ENCODE measurements at regions not wholly inside any gene's neighbourhood (a gene's known extent, or its start where the extent isn't known, plus 50 kb on each side); places are given as distances from the start of the nearest gene placed in this dataset.
"Not testable (repeated sequence)": the region's sequence is repeated elsewhere in the genome, so short reads cannot be mapped to it uniquely, and the experiment has no call there.

DNA sequence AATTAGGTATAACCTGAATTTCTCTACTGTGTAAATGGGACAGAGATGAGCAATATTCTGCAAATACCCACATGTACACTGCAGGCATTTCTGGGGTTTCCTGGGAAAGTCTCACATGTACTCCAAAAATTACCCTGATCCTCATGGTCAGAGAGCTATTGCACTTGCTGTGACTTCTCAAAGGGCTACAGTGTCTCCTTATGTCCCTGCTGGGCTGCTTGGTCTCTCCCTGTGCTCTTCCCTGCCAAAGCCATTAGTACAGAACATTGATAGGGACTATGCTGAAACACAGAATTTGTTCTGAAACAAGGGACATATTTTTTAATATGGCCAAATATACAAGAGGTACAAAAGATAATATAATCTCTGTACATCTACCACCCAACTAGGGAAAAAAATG, 924.4 kb upstream of the NXPH2 start:
- no peak for DNase-seq (ENCODE audit: low read depth)

DNA sequence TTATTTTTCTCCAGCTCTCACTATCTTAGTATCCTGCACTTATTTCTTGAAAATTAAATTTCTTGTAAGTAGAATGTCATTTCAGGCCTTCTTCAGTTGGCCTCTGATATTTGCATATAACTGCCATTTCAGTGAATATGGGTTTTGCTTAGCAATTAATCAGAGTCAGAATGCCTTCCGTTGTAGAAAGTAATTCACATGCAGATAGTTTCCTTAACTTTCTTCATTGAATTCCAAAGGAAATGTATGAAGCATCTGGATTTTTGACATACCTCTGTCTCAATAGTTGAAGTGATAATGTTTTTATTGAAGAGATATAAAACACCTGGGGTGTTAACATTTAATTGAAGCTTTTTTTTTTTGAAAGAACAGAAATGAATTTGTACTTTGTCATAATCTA, 914.1 kb upstream of the NXPH2 start:
- DNase-seq (ENCODE audit: low read depth): no peak

DNA sequence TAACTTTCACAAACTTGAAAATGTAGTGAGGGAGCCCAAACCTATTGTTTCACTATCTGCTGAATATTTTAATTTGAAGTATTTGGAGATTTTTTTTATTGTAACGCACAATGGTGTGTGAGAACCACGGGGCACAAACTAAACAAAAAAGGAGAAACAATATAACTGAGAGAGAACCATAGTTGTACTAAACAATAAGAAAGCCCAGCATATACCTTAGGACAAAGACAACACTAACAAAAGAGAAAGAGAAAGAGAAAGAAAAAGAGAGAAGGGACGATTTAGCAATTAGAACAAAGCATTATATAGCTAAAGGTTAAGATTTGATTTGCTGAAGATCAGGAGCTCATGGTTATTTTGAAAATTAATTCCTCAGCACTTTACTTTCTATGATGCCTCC, 906.0 kb upstream of the NXPH2 start:
- DNase-seq (ENCODE audit: low read depth): no peak

DNA sequence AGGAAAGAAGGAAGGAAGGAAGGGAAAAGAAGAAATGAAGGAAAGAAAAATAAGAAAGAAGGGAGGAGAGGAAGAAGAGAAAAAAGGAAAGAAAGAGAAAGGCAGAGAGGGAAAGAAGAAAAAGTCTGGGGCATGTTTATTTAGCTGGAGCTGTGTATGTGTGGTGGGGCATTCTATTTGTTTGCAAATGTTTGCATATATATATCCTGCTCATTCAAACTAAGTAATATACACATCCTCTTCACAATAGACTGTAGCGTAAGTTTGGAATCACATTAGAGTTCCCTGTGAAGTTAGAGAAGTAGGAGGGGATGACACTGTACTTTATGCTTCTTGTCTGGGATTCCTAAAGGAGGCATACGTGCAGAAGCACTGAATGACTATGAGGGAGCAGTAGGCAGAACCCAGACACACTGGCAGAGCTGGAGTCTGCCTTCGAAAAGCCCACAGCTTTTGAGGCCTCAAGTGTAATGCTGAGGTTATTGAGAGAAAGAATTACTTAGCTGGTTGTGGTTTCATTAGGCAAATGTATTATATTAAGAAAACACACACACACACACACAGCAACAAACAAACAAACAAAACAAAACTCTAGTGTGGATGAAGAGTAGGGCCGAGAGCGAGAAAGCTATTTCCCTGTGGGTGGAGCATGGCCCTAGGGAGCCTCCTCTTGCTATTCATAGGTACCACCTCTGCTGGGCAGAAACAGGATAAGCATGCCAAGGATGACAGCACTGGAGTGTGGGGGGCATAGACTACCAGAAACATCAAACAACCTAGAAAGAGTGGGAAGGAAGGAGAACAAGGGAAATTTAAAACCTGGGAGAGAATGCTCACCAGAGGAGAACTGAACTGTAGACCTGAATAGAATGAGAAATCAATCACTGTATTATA, 905.1 kb upstream of the NXPH2 start:
- no peak for DNase-seq (ENCODE audit: low read depth)

DNA sequence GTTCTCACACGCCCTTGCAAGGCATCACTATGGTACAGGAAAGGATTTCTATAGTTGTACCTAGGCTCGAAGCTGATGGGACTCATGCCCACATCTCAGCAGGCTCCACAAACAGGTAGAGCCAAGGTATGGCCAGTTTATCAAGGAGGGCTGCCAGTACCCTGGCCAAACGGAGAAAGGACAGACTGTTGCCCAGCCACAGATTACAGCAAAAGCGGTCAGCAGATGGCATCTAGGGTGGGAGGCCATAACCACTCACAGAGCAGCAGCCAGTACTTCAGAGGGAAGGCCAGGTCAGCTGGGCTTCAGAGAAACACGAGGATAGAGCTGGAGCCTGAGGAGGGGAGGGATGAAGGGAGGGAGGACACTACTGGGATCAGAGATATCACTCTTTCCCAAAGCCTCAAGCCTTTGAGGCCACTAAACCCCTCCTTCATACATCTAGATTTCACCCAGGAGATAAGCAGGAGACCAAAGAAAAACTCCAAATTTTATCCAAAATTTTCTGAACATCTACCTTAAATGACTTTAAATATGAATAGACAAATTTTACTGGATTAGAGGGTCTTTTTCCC, 904.2 kb upstream of the NXPH2 start:
- no peak for DNase-seq (ENCODE audit: low read depth)

DNA sequence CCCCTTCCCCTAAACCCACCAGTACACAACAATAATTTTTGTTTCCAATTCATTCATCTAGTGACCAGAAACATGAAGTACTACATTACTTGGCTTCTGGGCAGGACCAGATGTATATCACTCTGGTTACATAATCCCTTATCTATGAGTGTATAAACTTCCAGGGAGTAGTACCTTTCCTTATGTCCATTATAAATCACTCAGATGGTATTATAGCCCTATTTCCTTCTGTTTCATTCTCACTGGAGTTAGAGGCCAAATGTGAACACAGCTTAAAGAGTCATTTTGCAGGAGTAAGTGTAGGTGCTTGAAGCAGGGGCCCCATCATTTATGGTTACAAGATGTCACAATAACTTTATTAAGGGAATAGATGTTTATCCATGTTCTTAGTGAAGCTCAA, 894.4 kb upstream of the NXPH2 start:
- no peak for DNase-seq (ENCODE audit: low read depth)

DNA sequence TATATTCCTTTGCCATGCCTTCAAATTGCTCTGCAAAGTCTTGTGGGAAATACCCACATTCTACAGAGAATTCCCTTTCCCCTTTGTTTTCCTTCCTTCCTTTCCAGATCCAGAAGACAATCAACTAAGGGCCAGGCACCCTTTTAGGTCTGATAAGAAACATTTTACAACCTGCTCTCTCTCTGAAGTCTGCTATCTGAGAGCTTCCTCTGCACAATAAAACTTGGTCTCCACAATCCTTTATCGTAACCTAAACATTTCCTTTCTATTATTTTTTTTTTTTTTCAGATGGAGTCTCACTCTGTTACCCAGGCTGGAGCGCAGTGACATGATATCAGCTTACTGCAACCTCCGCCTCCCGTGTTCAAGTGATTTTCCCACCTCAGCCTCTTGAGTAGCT, 893.3 kb upstream of the NXPH2 start:
- DNase-seq (ENCODE audit: low read depth): not testable (repeated sequence)

DNA sequence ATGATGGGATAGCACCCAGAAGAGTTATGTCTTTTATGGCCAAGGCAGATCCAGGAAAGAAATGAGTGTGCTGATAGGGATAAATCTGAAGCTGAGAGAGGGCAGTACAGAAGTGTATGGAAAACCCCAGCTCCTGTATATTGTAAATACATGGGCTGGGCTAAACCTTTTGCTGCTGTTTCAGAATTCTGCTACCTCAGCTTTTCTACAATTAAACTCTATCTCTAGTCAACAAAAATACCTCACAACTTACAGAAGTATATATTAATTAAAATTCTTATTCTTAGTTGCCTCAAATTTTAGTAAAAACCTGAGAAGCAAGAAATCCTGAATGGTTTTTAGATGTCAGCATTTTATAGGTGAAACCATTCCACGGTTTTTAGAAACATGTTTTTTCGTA, 889.5 kb upstream of the NXPH2 start:
- DNase-seq (ENCODE audit: low read depth): no peak

DNA sequence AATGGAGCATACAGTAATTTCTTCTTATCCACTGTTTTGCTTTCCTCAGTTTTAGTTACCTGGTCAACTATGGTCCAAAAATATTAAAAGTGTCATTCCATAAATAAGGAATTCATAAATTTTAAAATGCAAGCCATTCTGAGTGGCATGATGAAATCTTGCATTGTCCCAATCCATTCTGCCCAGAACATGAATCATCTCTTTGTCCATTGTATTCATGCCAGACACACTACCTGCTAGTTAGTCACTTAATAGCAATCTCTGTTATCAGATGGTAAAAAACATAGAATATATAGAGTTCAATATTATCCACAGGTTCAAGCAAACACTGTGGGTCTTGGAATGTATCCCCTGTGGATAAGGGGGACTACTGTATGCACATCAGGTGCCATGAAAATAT, 872.2 kb upstream of the NXPH2 start:
- DNase-seq (ENCODE audit: low read depth): no peak

DNA sequence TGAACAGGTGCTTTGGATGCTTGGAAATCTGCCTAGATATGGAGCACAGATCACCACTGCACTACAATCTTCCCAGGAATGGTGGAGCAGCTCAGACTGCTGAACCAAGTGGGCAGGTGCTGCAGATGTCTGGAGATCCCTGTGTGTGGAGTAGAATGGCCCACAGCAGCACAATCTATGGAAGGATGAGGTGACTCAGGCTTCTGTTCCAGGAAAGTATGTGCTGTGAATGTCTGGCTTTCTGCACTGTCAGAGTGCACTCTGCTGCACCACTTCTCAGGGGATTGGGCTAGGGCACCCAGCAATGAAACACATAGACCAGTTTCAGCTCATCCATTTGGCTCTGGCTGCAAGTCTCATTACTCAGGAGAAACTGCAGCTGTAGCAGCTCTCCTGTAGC, 865.4 kb upstream of the NXPH2 start:
- no peak for DNase-seq (ENCODE audit: low read depth)

DNA sequence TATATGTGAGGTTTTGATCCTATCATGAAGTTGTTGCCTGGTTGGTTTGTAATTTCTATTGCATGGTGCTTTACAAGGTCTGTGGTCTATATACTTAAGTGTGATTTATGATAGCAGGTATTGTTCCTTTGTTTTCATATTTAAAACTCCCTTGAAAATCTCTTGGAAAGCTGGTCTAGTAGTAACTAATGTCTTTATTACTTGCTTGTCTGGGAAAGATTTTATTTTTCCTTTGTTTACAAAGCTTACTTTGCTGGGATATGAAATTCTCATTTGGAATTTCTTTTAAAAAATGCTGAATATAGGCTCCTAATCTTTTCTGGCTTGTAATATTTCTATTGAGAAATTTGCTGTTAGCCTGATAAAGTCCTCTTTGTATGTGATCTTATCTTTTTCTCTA, 862.9 kb upstream of the NXPH2 start:
- no peak for DNase-seq (ENCODE audit: low read depth)

DNA sequence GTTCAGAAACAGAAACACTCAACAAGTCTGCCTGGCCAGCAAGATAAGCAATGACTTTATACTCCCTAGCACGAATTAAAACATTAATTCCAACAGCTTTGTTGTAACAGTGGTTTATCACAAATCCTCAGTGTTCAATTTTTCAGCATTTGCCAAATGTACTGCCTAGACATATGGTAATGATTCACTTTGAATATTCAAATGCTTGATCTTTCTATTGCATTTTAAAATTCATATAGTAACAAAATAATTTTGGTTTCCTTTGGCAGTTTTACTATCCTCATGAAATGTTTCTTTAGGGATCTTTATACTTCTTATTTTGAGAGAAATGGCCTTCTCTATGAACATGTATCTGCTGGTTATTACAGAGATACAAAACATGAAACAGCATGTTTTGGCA, 851.8 kb upstream of the NXPH2 start:
- DNase-seq (ENCODE audit: low read depth): no peak

DNA sequence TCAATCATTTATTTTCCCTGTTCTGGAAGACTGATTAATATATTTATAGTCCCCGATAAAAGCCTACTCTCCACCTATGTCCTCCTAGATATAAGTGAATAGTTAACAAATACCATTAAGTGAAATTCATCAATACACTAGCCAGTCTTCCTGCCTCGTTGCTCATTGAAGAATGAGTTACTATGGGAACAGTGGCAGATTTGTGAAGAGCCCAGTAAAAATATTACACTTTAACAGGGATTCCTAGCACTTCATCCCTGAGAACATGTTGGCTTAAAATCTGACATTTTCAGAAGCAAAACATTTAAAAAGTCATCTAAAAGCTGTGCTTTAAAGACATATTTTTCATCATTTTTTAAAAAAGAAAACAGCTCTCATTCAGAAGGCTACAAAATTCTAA, 848.7 kb upstream of the NXPH2 start:
- DNase-seq (ENCODE audit: low read depth): no peak

DNA sequence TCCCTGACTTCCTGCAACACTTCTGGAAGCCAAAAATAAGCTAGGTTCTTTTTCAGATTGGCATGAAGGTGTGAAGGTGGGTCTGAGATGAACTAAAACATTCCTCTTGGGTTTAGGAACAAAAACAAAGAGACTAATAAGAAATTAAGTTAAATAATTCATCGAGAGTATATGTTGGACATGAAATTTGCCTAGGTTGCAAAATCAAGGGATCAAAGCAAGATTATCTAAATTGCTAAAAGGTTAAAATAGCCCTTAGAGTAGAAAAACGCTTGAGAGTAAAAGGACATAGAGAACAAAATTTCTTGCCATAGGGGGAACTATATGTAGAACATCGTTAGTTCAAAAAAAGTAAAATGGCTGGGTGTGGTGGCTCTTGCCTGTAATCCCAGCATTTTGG, 845.9 kb upstream of the NXPH2 start:
- DNase-seq (ENCODE audit: low read depth): no peak

DNA sequence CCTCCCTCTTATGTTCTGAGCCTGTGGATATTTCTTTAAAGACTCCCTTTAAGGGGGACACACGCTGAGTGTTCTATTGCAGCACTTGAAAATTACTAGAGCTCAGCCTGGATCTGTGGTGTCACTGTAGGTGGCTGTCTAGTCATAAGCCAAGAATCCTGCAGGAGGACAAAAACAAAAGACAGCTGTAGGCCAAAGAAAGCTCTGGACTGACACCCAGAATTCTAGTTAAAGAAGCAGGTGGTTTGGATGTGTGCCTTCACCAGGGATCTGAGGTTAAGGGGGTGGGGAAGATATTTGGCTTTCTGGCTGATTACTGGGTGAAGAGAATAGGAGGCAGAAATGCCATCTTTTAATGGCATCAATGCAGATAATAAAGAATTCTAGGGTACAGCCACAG, 842.5 kb upstream of the NXPH2 start:
- no peak for DNase-seq (ENCODE audit: low read depth)

DNA sequence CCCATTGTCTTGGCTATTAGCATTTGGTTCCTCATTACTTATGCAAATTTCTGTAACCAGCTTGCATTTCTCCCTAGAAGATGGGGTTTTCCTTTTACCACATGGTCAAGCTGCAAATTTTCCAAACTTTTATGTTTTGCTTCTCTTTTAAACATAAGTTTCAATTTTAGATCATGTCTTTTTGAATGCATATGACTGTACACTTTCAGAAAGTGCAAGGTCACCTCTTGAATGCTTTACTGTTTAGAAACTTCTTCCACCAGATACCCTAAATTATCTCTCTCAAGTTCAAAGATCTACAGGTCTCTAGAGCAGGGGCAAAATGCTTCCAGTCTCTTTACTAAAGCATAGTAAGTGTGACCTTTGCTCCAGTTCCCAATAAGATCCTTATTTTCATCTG, 837.6 kb upstream of the NXPH2 start:
- no peak for DNase-seq (ENCODE audit: low read depth)

DNA sequence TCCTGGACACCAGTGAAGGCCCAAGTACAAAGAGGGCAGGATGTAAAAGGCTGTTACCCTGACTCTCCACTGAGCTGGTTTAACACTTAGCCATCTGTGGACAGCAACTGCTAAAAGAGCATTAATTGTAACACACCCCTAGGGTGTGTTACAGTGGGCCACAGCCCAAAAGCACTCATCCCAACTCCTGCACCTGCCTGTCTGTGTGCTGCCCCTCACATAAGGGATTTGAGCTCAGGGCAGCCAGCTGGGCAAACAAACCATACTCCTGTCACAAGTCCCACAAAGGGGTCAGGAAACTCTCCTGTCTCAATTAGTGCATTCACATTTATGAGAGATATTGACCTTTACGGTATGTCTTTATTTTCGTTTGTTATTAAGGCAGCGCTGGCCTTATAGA, 833.1 kb upstream of the NXPH2 start:
- no peak for DNase-seq (ENCODE audit: low read depth)

DNA sequence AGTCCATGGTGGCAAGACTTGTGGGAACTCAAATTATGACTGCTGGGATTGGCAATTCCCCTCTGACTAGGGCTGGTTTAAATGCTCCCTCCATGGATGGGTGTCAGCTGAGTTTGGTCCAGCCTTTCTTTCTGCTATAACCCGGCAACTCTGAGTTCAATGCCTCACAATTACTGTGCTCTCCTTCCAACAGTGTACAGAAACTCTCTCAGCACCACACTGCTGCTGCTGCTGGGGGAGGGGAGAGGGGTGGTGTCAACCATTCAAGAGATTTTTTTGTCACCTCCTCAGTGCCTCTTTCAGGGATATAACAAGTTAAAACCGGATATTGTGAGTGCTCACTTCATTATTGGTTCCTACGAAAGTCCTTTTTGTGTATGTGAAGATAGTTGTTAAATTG, 830.3 kb upstream of the NXPH2 start:
- no peak for DNase-seq (ENCODE audit: low read depth)

DNA sequence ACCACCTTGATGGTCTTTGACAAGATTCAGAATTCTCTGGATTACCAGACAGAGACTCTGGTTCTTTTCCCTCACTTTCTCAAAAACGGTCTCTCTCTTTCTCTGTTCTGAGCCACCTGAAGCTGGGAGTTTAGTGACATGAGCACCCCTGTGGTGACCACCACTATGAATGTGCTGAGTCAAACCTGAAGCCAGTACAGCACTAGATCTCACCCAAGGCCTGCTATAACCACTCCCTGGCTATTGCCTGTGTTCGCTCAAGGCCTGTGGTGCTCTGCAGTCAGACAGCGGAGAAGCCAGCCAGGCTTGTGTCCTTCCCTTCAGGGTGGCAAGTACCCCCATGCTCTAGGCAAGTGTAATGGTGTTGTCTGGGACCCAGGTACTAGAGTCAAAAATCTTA, 828.9 kb upstream of the NXPH2 start:
- no peak for DNase-seq (ENCODE audit: low read depth)

DNA sequence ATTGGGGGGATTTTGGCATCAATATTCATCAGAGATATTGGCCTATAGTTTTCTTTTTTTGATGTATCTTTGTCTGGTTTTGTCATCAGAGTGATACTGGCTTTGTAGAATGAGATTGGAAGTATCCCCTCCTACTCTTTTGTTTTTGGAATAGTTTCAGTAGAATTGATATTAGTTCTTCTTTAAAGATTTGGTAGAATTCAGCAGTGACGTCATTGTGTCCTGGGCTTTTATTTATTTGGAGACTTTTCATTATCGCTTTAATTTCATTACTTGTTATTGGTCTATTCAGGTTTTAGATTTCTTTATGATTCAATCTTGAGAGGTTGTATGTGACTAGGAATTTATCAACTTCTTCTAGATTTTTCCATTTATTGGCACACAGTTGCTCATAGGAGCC, 825.5 kb upstream of the NXPH2 start:
- DNase-seq (ENCODE audit: low read depth): no peak

DNA sequence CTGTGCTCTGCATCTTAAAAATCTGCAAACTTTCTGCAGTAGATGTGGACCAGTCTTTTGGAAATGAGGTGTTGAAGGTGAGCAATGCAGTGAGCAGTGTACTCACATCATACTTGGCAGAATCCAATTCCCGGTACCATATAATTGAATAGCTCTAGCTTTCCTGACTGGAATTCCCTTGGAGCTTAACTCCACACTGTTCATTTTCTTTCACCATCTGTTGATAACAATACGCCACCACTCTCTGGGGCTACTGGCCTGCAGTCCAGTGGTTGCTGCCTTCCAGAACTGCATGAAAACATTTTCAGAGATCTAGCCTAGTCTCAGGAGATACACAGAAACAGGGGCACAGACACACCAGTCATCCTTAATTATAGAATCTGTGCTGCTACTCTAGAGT, 820.0 kb upstream of the NXPH2 start:
- no peak for DNase-seq (ENCODE audit: low read depth)

DNA sequence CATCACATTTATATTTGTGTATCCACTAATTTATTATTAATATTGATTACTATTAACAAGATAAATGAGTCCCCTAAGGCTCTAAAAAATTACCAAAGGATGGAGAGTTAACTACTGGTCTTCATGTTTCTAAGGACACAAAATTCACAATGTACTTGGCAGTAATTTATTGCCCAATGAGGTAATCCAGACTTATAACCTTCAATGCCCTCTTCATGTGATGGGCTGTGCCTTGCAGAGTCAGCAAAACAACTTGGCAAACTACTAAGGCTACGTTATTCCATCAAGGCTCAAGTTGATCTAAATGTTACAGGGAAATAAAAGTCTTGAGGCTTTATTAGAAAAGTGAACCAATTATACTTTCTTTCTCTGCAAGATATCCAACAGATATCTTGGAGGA, 804.9 kb upstream of the NXPH2 start:
- DNase-seq (ENCODE audit: low read depth): no peak

DNA sequence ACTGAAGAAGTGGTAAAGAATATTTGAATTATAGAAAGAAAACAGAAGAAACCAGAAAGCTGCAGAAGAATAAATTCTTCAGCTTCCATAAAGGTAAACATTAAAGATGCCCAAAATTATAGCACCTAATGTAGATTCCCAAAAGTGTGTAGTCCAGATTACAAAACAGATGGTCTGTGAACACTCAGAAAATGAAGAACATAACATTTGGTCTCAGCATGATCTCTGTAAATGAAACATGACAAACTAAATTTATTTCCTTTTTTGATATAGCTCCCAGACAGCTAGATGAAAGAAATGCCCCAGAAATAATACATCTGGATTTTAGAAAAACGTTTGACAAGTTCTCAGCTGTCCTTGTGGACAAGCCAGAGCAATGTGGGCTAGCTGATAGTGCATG, 794.2 kb upstream of the NXPH2 start:
- DNase-seq (ENCODE audit: low read depth): no peak

DNA sequence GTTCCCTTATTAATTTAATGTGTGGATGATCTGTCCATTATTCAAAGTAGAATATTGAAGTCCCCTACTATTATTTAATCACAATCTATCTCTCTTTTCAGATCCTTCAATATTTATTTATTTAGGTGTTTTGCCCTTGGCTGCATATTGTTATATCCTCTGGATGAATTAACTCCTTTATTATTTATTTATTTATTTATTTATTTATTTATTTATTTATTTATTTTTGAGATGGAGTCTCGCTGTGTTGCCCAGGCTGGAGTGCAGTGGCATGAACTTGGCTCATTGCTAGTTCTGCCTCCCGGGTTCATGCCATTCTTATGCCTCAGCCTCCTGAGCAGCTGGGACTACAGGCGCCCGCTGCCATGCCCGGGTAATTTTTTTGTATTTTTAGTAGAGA, 776.6 kb upstream of the NXPH2 start:
- no peak for DNase-seq (ENCODE audit: low read depth)
